Activated CD4-positive, alpha-beta memory T cell treated with anti-CD3 and anti-CD28 coated beads, Interleukin-2, amount 10 ng/mL, durations not matched to agents 7 days and 5 days (primary cell): ENCODE measurements at regions not wholly inside any gene's neighbourhood (a gene's known extent, or its start where the extent isn't known, plus 50 kb on each side); places are given as distances from the start of the nearest gene placed in this dataset.

Source experiments
- CTCF ChIA-PET: fragments of 350-600 bp; sonication (Branson Sonifier 250); formaldehyde crosslinking; loops from one replicate; lab custom pipeline; 2021; ENCODE audit warnings: antibody characterized with exemption, inconsistent platforms; lab: Charles Lee
- POLR2A ChIA-PET: fragments of 350-600 bp; sonication (Branson Sonifier 250); formaldehyde crosslinking; loops from one replicate; lab custom pipeline; 2021; ENCODE audit warnings: antibody characterized with exemption; lab: Charles Lee
- DNase-seq: peaks from one replicate; pipeline ENCODE4 v3.0.0-alpha.2; 2020
- H3K27ac Mint-ChIP-seq: one replicate; pipeline ENCODE4 v1.8.0; 2021; ENCODE audit warnings: mild to moderate bottlenecking, mixed read lengths
- H3K27me3 Mint-ChIP-seq: one replicate; pipeline ENCODE4 v1.8.0; 2021; ENCODE audit warnings: mixed read lengths
- H3K36me3 Mint-ChIP-seq: one replicate; pipeline ENCODE4 v1.8.0; 2021; ENCODE audit warnings: low read depth, mixed read lengths
- H3K4me1 Mint-ChIP-seq: one replicate; pipeline ENCODE4 v1.8.0; 2021; ENCODE audit warnings: mixed read lengths
- H3K4me3 Mint-ChIP-seq: one replicate; pipeline ENCODE4 v1.8.0; 2021; ENCODE audit warnings: mild to moderate bottlenecking, mixed read lengths
- H3K9me3 Mint-ChIP-seq: one replicate; pipeline ENCODE4 v1.8.0; 2021; ENCODE audit warnings: mixed read lengths

DNA sequence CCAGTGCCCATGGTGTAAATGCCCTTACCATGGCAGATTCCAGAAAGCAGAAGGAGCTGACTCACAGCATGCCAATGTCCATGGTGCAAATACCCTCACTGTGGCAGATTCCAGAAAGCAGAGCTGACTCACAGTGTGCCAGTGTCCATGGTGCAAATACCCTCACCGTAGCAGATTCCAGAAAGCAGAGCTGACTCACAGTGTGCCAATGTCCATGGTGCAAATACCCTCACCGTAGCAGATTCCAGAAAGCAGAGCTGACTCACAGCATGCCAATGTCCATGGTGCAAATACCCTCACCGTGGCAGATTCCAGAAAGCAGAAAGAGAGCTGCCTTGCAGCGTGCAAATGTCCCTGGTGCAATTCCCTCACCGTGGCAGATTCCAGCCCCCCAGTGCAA, 163.8 kb upstream of the SOX1 start:
- DNase-seq = no peak
- no peaks in the 10 kb centered on the region for H3K27me3 Mint-ChIP-seq
- no peaks in the 10 kb centered on the region for H3K36me3 Mint-ChIP-seq
- peaks cover 5% of the 10 kb centered on the region for H3K9me3 Mint-ChIP-seq
- H3K4me3 Mint-ChIP-seq = no peak overlapping the region
- ChIA-PET CTCF (no interaction called here), POLR2A (no interaction called here)
- no peak overlapping the region for H3K27ac Mint-ChIP-seq
- H3K4me1 Mint-ChIP-seq = no peaks in the 10 kb centered on the region

DNA sequence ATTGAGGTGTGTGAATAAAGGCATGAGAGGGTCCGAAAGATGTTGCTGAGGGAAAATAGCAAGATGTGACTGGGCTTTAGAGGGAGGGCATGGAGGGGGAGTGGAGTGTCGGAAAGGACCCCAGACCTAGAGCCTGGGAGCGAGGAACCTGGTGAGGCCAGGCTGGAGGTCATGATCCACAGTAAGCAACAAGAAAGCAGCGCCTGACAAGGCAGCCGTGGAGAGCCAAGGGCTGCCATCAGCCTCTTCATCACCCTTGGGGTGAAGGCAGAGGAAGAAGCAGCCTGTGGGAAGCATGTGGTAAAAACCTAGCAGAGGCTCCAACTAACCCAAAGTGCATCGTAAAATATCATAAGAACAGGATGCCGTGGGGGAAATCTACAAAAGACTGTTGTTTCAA, 162.8 kb upstream of the SOX1 start:
- Mint-ChIP-seq H3K4me3 (no peak overlapping the region), H3K4me1 (no peaks in the 10 kb centered on the region), H3K9me3 (peaks cover 5% of the 10 kb centered on the region), H3K27ac (no peak overlapping the region), H3K36me3 (no peaks in the 10 kb centered on the region), H3K27me3 (no peaks in the 10 kb centered on the region)
- no peak for DNase-seq
- CTCF ChIA-PET = no interaction called here
- POLR2A ChIA-PET = no interaction called here

DNA sequence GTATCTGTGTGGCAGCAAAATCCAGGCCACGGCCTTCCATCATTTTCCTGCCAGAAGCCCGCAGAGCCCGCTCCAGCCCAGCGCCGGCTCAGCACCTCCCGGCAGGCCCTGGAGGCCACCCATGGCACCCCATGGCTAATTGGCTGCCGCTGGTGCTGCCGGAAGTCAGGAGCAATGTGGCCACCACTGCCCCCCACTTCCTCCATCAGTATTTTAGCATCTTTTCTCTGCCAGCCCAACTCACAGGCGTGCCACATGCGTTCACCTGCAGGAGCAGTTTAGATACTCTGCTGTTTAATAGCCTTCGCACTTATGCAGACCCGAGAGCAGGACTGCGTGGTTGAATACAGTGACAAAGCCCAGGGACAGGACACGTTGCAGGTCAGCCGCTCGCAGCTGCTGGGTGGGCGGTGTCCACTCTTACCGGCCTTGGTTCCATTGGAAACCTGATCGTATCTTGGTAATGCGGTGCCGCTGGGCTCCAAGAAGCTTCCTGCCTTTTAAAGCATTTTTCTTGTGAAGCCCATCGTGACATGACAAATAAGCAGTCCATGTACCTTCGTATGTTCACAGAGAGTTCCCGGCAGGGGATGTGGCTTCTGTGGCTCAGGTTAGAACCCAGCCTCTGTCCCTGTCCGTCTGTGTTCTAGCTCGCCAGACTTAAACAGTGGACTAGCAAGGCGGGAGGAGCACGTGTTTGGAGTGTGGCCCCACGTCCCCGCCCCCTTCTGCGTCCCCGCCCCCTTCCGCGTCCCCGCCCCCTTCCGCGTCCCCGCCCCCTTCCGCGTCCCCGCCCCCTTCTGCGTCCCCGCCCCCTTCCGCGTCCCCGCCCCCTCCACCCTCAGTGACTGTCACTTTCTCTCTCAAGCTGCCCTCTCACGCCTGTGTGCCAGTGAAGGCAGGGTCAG, 162.0 kb upstream of the SOX1 start:
- no peak for DNase-seq
- POLR2A ChIA-PET = no interaction called here
- CTCF ChIA-PET = no interaction called here
- H3K36me3 Mint-ChIP-seq = no peaks in the 10 kb centered on the region
- H3K27me3 Mint-ChIP-seq = no peaks in the 10 kb centered on the region
- H3K4me1 Mint-ChIP-seq = no peaks in the 10 kb centered on the region
- no peak overlapping the region for H3K4me3 Mint-ChIP-seq
- no peak overlapping the region for H3K27ac Mint-ChIP-seq
- peaks cover 5% of the 10 kb centered on the region for H3K9me3 Mint-ChIP-seq

DNA sequence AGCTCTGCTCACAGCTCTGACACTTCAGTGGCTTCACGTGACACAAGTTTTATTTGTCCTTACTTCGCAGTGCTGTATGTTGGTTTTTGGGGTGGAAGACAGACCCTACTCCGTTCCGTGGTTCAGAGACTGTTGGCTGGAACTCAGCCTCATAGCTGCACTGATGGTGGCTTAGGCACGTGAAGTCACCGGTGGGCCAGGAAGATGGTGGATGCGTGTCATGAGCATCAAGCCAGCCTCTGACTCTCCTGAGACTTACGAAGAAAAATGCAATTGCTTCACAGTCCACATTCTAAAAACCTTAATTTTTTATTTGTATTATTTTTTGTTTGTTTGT, 161.4 kb upstream of the SOX1 start:
- Mint-ChIP-seq H3K27ac (no peak overlapping the region), H3K9me3 (peaks cover 5% of the 10 kb centered on the region), H3K27me3 (no peaks in the 10 kb centered on the region), H3K4me1 (no peaks in the 10 kb centered on the region), H3K36me3 (no peaks in the 10 kb centered on the region), H3K4me3 (no peak overlapping the region)
- CTCF ChIA-PET = no interaction called here
- POLR2A ChIA-PET = no interaction called here
- DNase-seq = no peak

DNA sequence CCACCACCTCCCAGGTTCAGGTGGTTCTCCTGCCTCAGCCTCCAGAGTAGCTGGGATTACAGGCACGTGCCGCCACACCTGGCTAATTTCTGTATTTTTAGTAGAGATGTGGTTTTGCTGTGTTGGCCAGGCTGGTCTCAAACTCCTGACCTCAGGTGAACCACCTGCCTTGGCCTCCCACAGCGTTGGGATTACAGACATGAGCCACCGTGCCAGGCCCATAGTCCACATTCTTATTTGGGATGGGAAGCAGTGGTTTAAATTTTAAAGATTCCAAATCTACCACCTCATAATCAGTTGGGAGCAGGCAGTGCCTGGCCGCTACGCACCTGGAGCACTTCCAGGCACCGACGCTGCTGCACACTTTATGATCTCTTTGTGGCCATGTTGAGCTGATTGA, 160.6 kb upstream of the SOX1 start:
- Mint-ChIP-seq H3K4me1 (no peaks in the 10 kb centered on the region), H3K9me3 (peaks cover 5% of the 10 kb centered on the region), H3K27me3 (no peaks in the 10 kb centered on the region), H3K27ac (no peak overlapping the region), H3K36me3 (no peaks in the 10 kb centered on the region), H3K4me3 (no peak overlapping the region)
- DNase-seq = no peak
- CTCF ChIA-PET = no interaction called here
- POLR2A ChIA-PET = no interaction called here

DNA sequence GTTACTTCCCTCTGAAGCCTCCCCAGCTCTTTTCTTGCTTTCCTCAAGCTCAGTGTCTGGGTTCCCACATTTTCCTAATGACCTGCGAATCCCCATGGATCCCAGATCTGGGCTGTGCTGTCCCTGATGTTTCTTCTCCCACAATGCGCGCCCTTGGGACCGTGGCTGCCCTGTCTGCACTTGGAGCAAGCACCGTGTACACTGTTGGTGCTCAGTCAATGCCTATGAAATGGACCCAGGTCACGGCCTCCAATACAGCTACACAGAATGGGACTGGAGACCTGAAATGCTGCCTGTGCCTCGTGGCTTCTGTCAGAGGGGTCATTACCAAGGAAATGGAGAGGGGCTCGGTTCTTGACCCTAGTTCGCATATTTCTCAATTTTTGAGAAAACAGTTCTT, 160.1 kb upstream of the SOX1 start:
- no peak overlapping the region for H3K27ac Mint-ChIP-seq
- ChIA-PET CTCF (no interaction called here), POLR2A (no interaction called here)
- no peaks in the 10 kb centered on the region for H3K36me3 Mint-ChIP-seq
- H3K9me3 Mint-ChIP-seq = peaks cover 5% of the 10 kb centered on the region
- no peak for DNase-seq
- H3K27me3 Mint-ChIP-seq = no peaks in the 10 kb centered on the region
- H3K4me3 Mint-ChIP-seq = no peak overlapping the region
- H3K4me1 Mint-ChIP-seq = no peaks in the 10 kb centered on the region

DNA sequence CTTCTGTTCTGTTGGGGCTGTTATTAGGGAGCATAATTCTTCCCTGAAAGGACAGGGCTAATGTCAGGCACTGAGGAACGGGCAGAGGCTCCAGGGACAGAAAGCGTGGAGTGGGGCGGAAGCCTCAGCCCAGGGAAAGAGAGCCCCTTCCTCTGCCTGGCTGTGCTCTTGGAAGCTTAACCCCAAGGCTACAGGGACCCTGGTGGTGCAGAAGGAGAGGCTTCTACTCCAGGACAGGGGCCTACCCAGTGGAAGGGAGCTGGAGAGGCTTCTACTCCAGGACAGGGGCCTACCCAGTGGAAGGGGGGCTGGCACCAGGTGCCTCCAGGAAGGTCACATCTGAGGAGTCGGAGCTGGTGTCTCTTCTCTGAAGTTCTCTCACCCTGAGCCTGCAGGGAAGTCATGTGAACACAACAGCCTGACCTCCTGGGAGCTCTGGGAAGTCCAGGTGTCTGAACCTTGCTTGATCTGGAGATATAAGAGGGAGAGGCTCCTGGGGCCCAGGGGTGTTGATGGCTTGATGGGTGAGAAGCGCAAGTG, 159.5 kb upstream of the SOX1 start:
- H3K36me3 Mint-ChIP-seq = no peaks in the 10 kb centered on the region
- no peak overlapping the region for H3K4me3 Mint-ChIP-seq
- ChIA-PET POLR2A (no interaction called here), CTCF (no interaction called here)
- no peak overlapping the region for H3K27ac Mint-ChIP-seq
- no peaks in the 10 kb centered on the region for H3K4me1 Mint-ChIP-seq
- H3K9me3 Mint-ChIP-seq = peaks cover 5% of the 10 kb centered on the region
- DNase-seq = no peak
- no peaks in the 10 kb centered on the region for H3K27me3 Mint-ChIP-seq

DNA sequence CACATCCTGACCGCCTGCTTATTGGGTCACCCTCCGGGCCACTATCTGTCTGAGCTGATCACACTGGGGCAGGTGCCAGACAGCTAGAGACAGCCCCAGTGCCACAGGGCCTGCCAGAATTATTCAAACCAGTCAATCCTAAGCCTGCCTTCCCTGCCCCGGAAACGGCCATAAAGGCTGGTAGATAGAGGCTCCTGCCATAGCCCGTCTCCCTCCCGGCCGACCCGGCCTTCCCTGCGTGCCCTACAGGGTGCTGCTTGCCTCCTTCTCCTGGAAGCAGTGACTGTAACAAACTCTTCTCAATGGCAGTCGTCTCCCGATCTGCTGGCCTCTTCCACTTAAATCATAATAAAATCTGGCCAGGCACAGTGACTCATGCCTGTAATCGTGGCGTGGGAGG, 158.6 kb upstream of the SOX1 start:
- no peak for DNase-seq
- no peaks in the 10 kb centered on the region for H3K36me3 Mint-ChIP-seq
- no peaks in the 10 kb centered on the region for H3K27me3 Mint-ChIP-seq
- no peak overlapping the region for H3K27ac Mint-ChIP-seq
- H3K9me3 Mint-ChIP-seq = peaks cover 5% of the 10 kb centered on the region
- POLR2A ChIA-PET = no interaction called here
- CTCF ChIA-PET = no interaction called here
- no peaks in the 10 kb centered on the region for H3K4me1 Mint-ChIP-seq
- no peak overlapping the region for H3K4me3 Mint-ChIP-seq

DNA sequence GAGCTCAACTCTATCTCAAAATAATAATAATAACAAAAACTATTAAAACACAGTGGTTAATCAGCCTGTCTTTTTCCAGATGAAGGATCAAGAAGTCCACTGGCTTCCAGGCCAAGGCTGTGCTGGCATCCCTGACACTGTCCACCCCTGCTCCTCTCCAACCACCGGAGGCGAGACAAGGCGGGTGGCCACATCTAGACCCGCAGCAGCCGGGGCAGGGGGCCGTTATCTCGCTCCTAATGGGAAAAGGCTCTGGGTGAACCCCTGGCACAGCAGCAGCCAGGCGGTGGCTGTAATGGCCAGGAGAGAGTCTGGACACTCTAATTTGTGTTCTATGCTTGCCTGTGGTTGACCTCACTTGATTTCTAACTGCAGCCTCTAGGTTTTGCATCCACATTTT, 158.0 kb upstream of the SOX1 start:
- Mint-ChIP-seq H3K4me3 (no peak overlapping the region), H3K9me3 (peaks cover 5% of the 10 kb centered on the region), H3K27me3 (no peaks in the 10 kb centered on the region), H3K4me1 (no peaks in the 10 kb centered on the region), H3K36me3 (no peaks in the 10 kb centered on the region), H3K27ac (no peak overlapping the region)
- DNase-seq = no peak
- ChIA-PET POLR2A (no interaction called here), CTCF (no interaction called here)

DNA sequence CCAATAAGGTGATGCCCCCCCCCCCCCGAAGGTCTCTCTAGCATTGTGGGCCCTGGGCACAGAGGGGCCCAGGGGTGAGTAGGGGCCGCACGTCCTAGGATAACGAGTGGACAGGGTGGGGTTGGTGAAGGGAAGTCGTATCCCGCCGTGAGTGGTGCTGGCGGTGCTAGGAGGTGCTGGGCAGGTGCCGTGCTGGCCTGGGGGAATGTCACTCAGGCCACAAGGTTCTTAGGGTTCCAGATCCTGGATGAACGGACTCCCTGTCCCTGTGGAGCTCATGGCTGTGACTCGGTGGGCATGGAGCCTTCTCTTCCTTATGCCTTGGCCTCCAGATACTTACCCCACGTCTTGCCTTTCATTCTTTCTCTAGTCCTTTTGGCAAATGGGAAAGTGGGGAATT, 157.4 kb upstream of the SOX1 start:
- Mint-ChIP-seq H3K27ac (no peak overlapping the region), H3K36me3 (no peaks in the 10 kb centered on the region), H3K4me3 (no peak overlapping the region), H3K4me1 (no peaks in the 10 kb centered on the region), H3K9me3 (peaks cover 5% of the 10 kb centered on the region), H3K27me3 (no peaks in the 10 kb centered on the region)
- POLR2A ChIA-PET = no interaction called here
- CTCF ChIA-PET = no interaction called here
- no peak for DNase-seq

DNA sequence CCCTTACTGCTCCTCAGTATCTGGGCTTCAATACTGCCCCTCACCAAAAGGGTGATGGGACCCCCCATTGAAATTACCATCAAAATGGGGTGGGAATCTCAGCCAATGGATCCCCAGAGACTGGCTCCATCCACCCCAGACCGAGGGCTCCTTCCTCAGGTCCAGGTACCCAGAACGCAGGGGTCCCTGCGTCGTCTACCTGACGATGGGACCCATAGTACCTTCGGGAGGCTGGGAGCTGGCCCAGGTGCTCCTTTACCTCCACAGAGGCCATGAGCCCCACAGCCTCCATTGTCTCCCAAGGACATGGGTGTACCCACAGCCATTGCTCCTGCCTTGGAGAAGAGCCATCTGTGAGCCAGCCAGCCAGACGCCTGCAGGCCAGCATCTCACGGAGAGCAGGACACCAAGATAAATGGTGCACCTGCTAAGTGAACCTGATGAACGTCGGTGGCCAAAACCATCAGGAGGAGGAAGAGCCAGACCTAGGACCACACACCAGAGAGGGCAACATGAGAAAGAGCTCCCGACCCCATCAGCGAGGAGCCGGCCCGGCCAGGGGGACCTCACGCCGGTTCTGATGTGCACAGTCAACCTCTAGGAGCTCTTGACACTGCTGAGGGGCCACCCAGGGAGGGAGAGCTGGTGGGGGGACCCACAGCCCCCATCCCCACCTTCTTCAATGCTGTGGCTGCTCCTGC, 156.8 kb upstream of the SOX1 start:
- CTCF ChIA-PET = no interaction called here
- H3K9me3 Mint-ChIP-seq = peaks cover 5% of the 10 kb centered on the region
- no peaks in the 10 kb centered on the region for H3K4me1 Mint-ChIP-seq
- POLR2A ChIA-PET = no interaction called here
- no peak for DNase-seq
- H3K4me3 Mint-ChIP-seq = no peak overlapping the region
- H3K36me3 Mint-ChIP-seq = no peaks in the 10 kb centered on the region
- no peaks in the 10 kb centered on the region for H3K27me3 Mint-ChIP-seq
- H3K27ac Mint-ChIP-seq = no peak overlapping the region

DNA sequence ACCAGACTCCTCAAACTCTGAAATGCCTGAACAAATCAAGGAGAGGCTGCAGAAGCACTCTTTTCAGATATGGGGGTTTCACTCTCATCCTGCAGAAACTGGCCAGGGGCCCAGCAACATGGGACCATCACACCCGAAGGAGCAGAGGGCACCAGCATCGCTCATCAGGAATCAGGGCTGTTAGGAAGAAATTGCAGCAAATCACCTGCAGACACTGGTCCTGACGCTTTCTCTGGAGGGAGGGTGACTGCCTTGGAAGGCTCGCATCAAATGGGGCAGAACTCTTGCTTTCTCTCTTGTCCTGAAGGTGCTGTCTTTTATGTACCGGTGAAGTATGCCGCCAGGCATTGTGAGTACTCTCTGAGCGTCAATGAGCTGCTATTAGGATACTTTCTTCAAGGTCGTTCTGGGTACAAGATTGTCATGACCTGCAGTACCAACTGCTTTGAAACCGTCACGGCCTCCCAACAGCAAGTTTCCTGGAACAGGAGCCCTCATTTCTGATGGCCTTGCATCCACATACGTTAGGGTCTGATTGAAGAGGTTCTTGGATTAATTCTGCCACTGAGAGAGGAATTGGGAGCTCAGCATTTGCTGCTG, 155.7 kb upstream of the SOX1 start:
- Mint-ChIP-seq H3K4me3 (no peak overlapping the region), H3K4me1 (no peaks in the 10 kb centered on the region), H3K27me3 (no peaks in the 10 kb centered on the region), H3K9me3 (peaks cover 3% of the 10 kb centered on the region), H3K27ac (no peak overlapping the region), H3K36me3 (no peaks in the 10 kb centered on the region)
- peak; percentile 11 for DNase-seq
- ChIA-PET CTCF (no interaction called here), POLR2A (no interaction called here)

DNA sequence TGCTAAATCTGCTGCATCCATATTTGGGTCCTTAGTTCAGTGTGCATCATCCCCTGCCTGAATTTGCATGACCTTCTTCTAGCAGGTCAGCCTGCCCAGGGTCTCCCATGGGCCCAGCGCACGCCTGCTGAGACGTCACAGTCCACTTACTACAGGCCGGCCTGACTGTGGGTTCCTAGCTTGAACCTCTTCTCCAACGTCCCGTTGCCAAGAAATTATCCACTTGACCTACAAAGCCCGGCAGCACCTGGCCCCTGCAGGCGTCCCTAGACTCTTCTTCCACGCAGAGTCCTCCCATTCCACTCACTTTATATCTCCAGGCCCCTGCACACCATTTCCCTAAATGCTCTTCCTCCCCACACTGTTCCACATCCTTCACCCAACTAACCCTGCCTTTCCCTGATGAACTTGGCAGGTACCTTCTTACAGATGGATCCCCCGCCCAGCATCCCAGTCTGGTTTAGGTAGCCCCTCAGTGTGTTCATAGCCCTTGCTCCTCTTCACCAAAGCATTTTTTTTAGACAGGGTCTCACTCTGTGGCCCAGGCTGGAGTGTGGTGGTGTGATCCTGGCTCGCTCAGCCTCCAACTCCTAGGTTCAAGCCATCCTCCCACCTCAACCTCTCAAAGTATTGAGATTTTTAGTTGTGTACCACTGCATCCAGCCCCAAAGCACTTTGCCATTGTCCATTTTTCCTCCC, 155.0 kb upstream of the SOX1 start:
- CTCF ChIA-PET = no interaction called here
- peaks cover under 1% of the 10 kb centered on the region for H3K9me3 Mint-ChIP-seq
- H3K27me3 Mint-ChIP-seq = no peaks in the 10 kb centered on the region
- H3K36me3 Mint-ChIP-seq = no peaks in the 10 kb centered on the region
- POLR2A ChIA-PET = no interaction called here
- H3K4me1 Mint-ChIP-seq = no peaks in the 10 kb centered on the region
- no peak overlapping the region for H3K4me3 Mint-ChIP-seq
- peak; percentile 7 for DNase-seq
- no peak overlapping the region for H3K27ac Mint-ChIP-seq
